ENCODE measurements at regions not wholly inside any gene's neighbourhood (a gene's known extent, or its start where the extent isn't known, plus 50 kb on each side); places are given as distances from the start of the nearest gene placed in this dataset.

GRCh38 chr11:129625930-129626329 lies 189.7 kb upstream of the TMEM45B start:
- no peak overlapping the region for H3K56ac ChIP-seq (ENCODE audit: low read length)
- H3K36me3 ChIP-seq (ENCODE audit: control insufficient read depth, insufficient read depth, low read length) = no peaks in the 10 kb centered on the region
- H3K79me1 ChIP-seq (ENCODE audit: low read length) = no peaks in the 10 kb centered on the region
- DNase-seq = no peak
- H4K8ac ChIP-seq (ENCODE audit: low read depth, low read length) = no peak overlapping the region
- H3K4me1 ChIP-seq (ENCODE audit: control insufficient read depth, low read depth, low read length) = no peaks in the 10 kb centered on the region
- H3K27ac ChIP-seq (ENCODE audit: low read depth, low read length) = no peak overlapping the region
- no peak overlapping the region for H4K5ac ChIP-seq (ENCODE audit: low read length)
- H3K4ac ChIP-seq (ENCODE audit: low read depth, low read length) = no peak overlapping the region
- H2AK5ac ChIP-seq (ENCODE audit: low read length) = no peak overlapping the region
- no peak overlapping the region for H3K23ac ChIP-seq (ENCODE audit: low read length)
- WGBS (ENCODE audit: extremely low coverage, insufficient coverage, low lambda C conversion rate) = no CpG with 5 or more reads among the region's 6 CpGs
- H3K27me3 ChIP-seq (ENCODE audit: insufficient read depth, low read length, poor library complexity) = no peaks in the 10 kb centered on the region
- H3K4me2 ChIP-seq (ENCODE audit: low read length) = no peak overlapping the region
- H3K9ac ChIP-seq (ENCODE audit: low read length) = no peak overlapping the region
- H2BK5ac ChIP-seq (ENCODE audit: low read length) = no peak overlapping the region
- H3K18ac ChIP-seq (ENCODE audit: low read length) = no peak overlapping the region
- no peaks in the 10 kb centered on the region for H3K79me2 ChIP-seq (ENCODE audit: control insufficient read depth, insufficient read depth, low read length)
- H2BK120ac ChIP-seq (ENCODE audit: low read depth, low read length) = no peak overlapping the region
- no peak overlapping the region for H3K4me3 ChIP-seq (ENCODE audit: low read length)
- H2BK15ac ChIP-seq (replicated peaks; ENCODE audit: low read depth) = no peak overlapping the region

- H3K23ac ChIP-seq (ENCODE audit: low read length) = no peak overlapping the region
- no peaks in the 10 kb centered on the region for H3K79me1 ChIP-seq (ENCODE audit: low read length)
- no peak overlapping the region for H3K4ac ChIP-seq (ENCODE audit: low read depth, low read length)
- no peak overlapping the region for H3K9ac ChIP-seq (ENCODE audit: low read length)
- no peak overlapping the region for H3K18ac ChIP-seq (ENCODE audit: low read length)
- H3K27ac ChIP-seq (ENCODE audit: low read depth, low read length) = no peak overlapping the region
- no CpG with 5 or more reads among the region's 2 CpGs for WGBS (ENCODE audit: extremely low coverage, insufficient coverage, low lambda C conversion rate)
- no peaks in the 10 kb centered on the region for H3K36me3 ChIP-seq (ENCODE audit: control insufficient read depth, insufficient read depth, low read length)
- H2AK5ac ChIP-seq (ENCODE audit: low read length) = no peak overlapping the region
- H2BK15ac ChIP-seq (replicated peaks; ENCODE audit: low read depth) = no peak overlapping the region
- no peak overlapping the region for H4K5ac ChIP-seq (ENCODE audit: low read length)
- no peaks in the 10 kb centered on the region for H3K27me3 ChIP-seq (ENCODE audit: insufficient read depth, low read length, poor library complexity)
- H3K79me2 ChIP-seq (ENCODE audit: control insufficient read depth, insufficient read depth, low read length) = no peaks in the 10 kb centered on the region
- H4K8ac ChIP-seq (ENCODE audit: low read depth, low read length) = no peak overlapping the region
- no peaks in the 10 kb centered on the region for H3K4me1 ChIP-seq (ENCODE audit: control insufficient read depth, low read depth, low read length)
- DNase-seq = no peak
- H3K56ac ChIP-seq (ENCODE audit: low read length) = no peak overlapping the region
- no peak overlapping the region for H3K4me2 ChIP-seq (ENCODE audit: low read length)
- no peak overlapping the region for H2BK5ac ChIP-seq (ENCODE audit: low read length)
- no peak overlapping the region for H3K4me3 ChIP-seq (ENCODE audit: low read length)
- no peak overlapping the region for H2BK120ac ChIP-seq (ENCODE audit: low read depth, low read length)
Measured at GRCh38 chr11:129631201-129631600, 184.4 kb upstream of the TMEM45B start.

DNA sequence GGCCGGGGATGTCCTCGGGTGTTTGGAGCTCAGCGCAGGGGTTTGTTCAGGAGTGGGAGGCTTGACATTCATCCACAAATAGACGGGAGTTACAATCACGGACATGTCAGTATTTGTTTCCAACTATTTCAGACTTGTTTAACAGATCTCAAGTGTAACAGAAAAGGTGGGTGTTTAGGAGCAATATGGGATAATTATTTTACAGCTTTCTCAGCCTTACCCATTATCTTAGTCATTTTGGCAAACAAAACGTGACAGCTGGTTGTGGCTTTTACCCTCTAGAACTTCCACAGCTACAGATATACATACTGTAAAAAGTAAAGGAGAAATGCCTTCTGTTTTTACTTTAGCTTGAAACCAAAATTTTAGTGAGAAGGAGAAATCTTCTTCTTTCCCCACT lies 178.7 kb upstream of the TMEM45B start:
- no peak overlapping the region for H3K56ac ChIP-seq (ENCODE audit: low read length)
- no peak overlapping the region for H3K27ac ChIP-seq (ENCODE audit: low read depth, low read length)
- no peaks in the 10 kb centered on the region for H3K79me1 ChIP-seq (ENCODE audit: low read length)
- no peak overlapping the region for H3K23ac ChIP-seq (ENCODE audit: low read length)
- no peaks in the 10 kb centered on the region for H3K36me3 ChIP-seq (ENCODE audit: control insufficient read depth, insufficient read depth, low read length)
- no peaks in the 10 kb centered on the region for H3K27me3 ChIP-seq (ENCODE audit: insufficient read depth, low read length, poor library complexity)
- H4K5ac ChIP-seq (ENCODE audit: low read length) = no peak overlapping the region
- H3K4me2 ChIP-seq (ENCODE audit: low read length) = no peak overlapping the region
- no peaks in the 10 kb centered on the region for H3K79me2 ChIP-seq (ENCODE audit: control insufficient read depth, insufficient read depth, low read length)
- no peak overlapping the region for H2BK15ac ChIP-seq (replicated peaks; ENCODE audit: low read depth)
- H3K4me1 ChIP-seq (ENCODE audit: control insufficient read depth, low read depth, low read length) = no peaks in the 10 kb centered on the region
- H3K4ac ChIP-seq (ENCODE audit: low read depth, low read length) = no peak overlapping the region
- no peak overlapping the region for H2AK5ac ChIP-seq (ENCODE audit: low read length)
- no peak overlapping the region for H3K18ac ChIP-seq (ENCODE audit: low read length)
- no peak overlapping the region for H4K8ac ChIP-seq (ENCODE audit: low read depth, low read length)
- no peak for DNase-seq
- no peak overlapping the region for H2BK120ac ChIP-seq (ENCODE audit: low read depth, low read length)
- whole genome bisulfite sequencing (ENCODE audit: extremely low coverage, insufficient coverage, low lambda C conversion rate) = no CpG with 5 or more reads among the region's 6 CpGs
- H2BK5ac ChIP-seq (ENCODE audit: low read length) = no peak overlapping the region
- no peak overlapping the region for H3K9ac ChIP-seq (ENCODE audit: low read length)
- no peak overlapping the region for H3K4me3 ChIP-seq (ENCODE audit: low read length)

- Histone ChIP-seq H3K27me3 (ENCODE audit: insufficient read depth, low read length, poor library complexity) (no peaks in the 10 kb centered on the region), H3K4me2 (ENCODE audit: low read length) (no peak overlapping the region), H3K23ac (ENCODE audit: low read length) (no peak overlapping the region), H4K8ac (ENCODE audit: low read depth, low read length) (no peak overlapping the region), H3K36me3 (ENCODE audit: control insufficient read depth, insufficient read depth, low read length) (no peaks in the 10 kb centered on the region), H3K9ac (ENCODE audit: low read length) (no peak overlapping the region), H3K27ac (ENCODE audit: low read depth, low read length) (no peak overlapping the region), H3K79me2 (ENCODE audit: control insufficient read depth, insufficient read depth, low read length) (no peaks in the 10 kb centered on the region), H4K5ac (ENCODE audit: low read length) (no peak overlapping the region), H3K56ac (ENCODE audit: low read length) (no peak overlapping the region), H2AK5ac (ENCODE audit: low read length) (no peak overlapping the region), H3K4me1 (ENCODE audit: control insufficient read depth, low read depth, low read length) (no peaks in the 10 kb centered on the region), H3K18ac (ENCODE audit: low read length) (no peak overlapping the region), H2BK5ac (ENCODE audit: low read length) (no peak overlapping the region), H3K4ac (ENCODE audit: low read depth, low read length) (no peak overlapping the region), H2BK15ac (replicated peaks; ENCODE audit: low read depth) (no peak overlapping the region), H2BK120ac (ENCODE audit: low read depth, low read length) (no peak overlapping the region), H3K79me1 (ENCODE audit: low read length) (no peaks in the 10 kb centered on the region), H3K4me3 (ENCODE audit: low read length) (no peak overlapping the region)
- WGBS (ENCODE audit: extremely low coverage, insufficient coverage, low lambda C conversion rate) = no CpG with 5 or more reads among the region's 6 CpGs
- no peak for DNase-seq
Measured at GRCh38 chr11:129637473-129637872, 178.2 kb upstream of the TMEM45B start.

GRCh38 chr11:129637983-129638776 lies 177.5 kb upstream of the TMEM45B start:
- Histone ChIP-seq H2BK120ac (ENCODE audit: low read depth, low read length) (no peak overlapping the region), H3K4me3 (ENCODE audit: low read length) (no peak overlapping the region), H3K27ac (ENCODE audit: low read depth, low read length) (no peak overlapping the region), H3K4me1 (ENCODE audit: control insufficient read depth, low read depth, low read length) (no peaks in the 10 kb centered on the region), H3K9ac (ENCODE audit: low read length) (no peak overlapping the region), H3K79me2 (ENCODE audit: control insufficient read depth, insufficient read depth, low read length) (no peaks in the 10 kb centered on the region), H3K4ac (ENCODE audit: low read depth, low read length) (no peak overlapping the region), H2BK5ac (ENCODE audit: low read length) (no peak overlapping the region), H2AK5ac (ENCODE audit: low read length) (no peak overlapping the region), H4K5ac (ENCODE audit: low read length) (no peak overlapping the region), H3K18ac (ENCODE audit: low read length) (no peak overlapping the region), H4K8ac (ENCODE audit: low read depth, low read length) (no peak overlapping the region), H3K79me1 (ENCODE audit: low read length) (no peaks in the 10 kb centered on the region), H3K27me3 (ENCODE audit: insufficient read depth, low read length, poor library complexity) (no peaks in the 10 kb centered on the region), H3K23ac (ENCODE audit: low read length) (no peak overlapping the region), H2BK15ac (replicated peaks; ENCODE audit: low read depth) (no peak overlapping the region), H3K4me2 (ENCODE audit: low read length) (no peak overlapping the region), H3K56ac (ENCODE audit: low read length) (no peak overlapping the region), H3K36me3 (ENCODE audit: control insufficient read depth, insufficient read depth, low read length) (no peaks in the 10 kb centered on the region)
- no CpG with 5 or more reads among the region's 5 CpGs for WGBS (ENCODE audit: extremely low coverage, insufficient coverage, low lambda C conversion rate)
- no peak for DNase-seq

DNA sequence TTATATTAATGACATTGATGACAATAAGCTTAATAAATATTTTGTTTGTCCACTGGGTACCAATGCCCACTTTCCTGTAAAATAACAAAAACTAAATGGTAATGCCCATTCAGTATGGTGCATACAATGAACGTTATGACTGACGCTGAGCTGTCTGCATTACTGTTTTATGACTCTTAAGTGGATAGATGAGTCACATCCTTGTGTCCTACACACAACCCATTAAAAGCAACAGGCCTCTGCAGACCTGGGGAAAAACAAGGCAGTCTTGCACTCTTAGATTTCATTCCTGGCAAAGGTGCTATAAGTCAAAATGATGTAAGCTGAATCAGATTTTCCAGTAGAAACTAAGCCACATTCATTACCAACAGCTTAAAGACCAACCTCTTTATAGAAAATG lies 176.3 kb upstream of the TMEM45B start:
- Histone ChIP-seq H4K8ac (ENCODE audit: low read depth, low read length) (no peak overlapping the region), H3K4me1 (ENCODE audit: control insufficient read depth, low read depth, low read length) (no peaks in the 10 kb centered on the region), H2BK120ac (ENCODE audit: low read depth, low read length) (no peak overlapping the region), H3K79me2 (ENCODE audit: control insufficient read depth, insufficient read depth, low read length) (no peaks in the 10 kb centered on the region), H3K23ac (ENCODE audit: low read length) (no peak overlapping the region), H4K5ac (ENCODE audit: low read length) (no peak overlapping the region), H2BK15ac (replicated peaks; ENCODE audit: low read depth) (no peak overlapping the region), H3K56ac (ENCODE audit: low read length) (no peak overlapping the region), H3K18ac (ENCODE audit: low read length) (no peak overlapping the region), H2BK5ac (ENCODE audit: low read length) (no peak overlapping the region), H2AK5ac (ENCODE audit: low read length) (no peak overlapping the region), H3K27me3 (ENCODE audit: insufficient read depth, low read length, poor library complexity) (no peaks in the 10 kb centered on the region), H3K4me3 (ENCODE audit: low read length) (no peak overlapping the region), H3K36me3 (ENCODE audit: control insufficient read depth, insufficient read depth, low read length) (no peaks in the 10 kb centered on the region), H3K4ac (ENCODE audit: low read depth, low read length) (no peak overlapping the region), H3K79me1 (ENCODE audit: low read length) (no peaks in the 10 kb centered on the region), H3K27ac (ENCODE audit: low read depth, low read length) (no peak overlapping the region), H3K4me2 (ENCODE audit: low read length) (no peak overlapping the region), H3K9ac (ENCODE audit: low read length) (no peak overlapping the region)
- no CpG with 5 or more reads among the region's 2 CpGs for WGBS (ENCODE audit: extremely low coverage, insufficient coverage, low lambda C conversion rate)
- DNase-seq = no peak
